Esophagus muscularis mucosa (tissue), 4 donors: ENCODE measurements at regions not wholly inside any gene's neighbourhood (a gene's known extent, or its start where the extent isn't known, plus 50 kb on each side); places are given as distances from the start of the nearest gene placed in this dataset.

Experiments
- DNase-seq: peaks from one replicate; pipeline ENCODE4 v3.0.0-alpha.2; 2017; ENCODE audit errors: extremely low spot score
- H3K27ac ChIP-seq, 4 donors: fragments of 200-600 bp; sonication (generic); replicated peaks in 1 of 4; 1 replicate in 3 of 4; 2 replicates in 1 of 4; pipeline ENCODE4 v1.5.1; 2016 to 2019; ENCODE audit warnings: mild to moderate bottlenecking in 1 of 4
- H3K27me3 ChIP-seq, 4 donors: fragments of 200-600 bp; sonication (generic); one replicate each; pipeline versions ENCODE4 v1.5.1 to v1.6.0; 2016 to 2019
- H3K36me3 ChIP-seq, 4 donors: fragments of 200-600 bp; sonication (generic); one replicate each; pipeline ENCODE4 v1.5.1; 2016 to 2019
- H3K4me1 ChIP-seq, 4 donors: fragments of 200-600 bp; sonication (generic); one replicate each; pipeline ENCODE4 v1.5.1; 2016 to 2019
- H3K4me3 ChIP-seq, 4 donors: fragments of 200-600 bp; sonication (generic); 1 replicate in 2 of 4; 2 replicates in 2 of 4; pipeline ENCODE4 v1.5.1; 2016 to 2019; ENCODE audit warnings: mild to moderate bottlenecking in 4 of 4, moderate library complexity in 1 of 4
- H3K9me3 ChIP-seq, 4 donors: fragments of 200-600 bp; sonication (generic); 1 replicate in 3 of 4; 2 replicates in 1 of 4; pipeline ENCODE4 v1.5.1; 2016 to 2019
- EP300 ChIP-seq: sonication (generic); formaldehyde crosslinking; IDR thresholded peaks from one replicate; pipeline ENCODE4 v1.6.1; 2017; ENCODE audit warnings: antibody characterized with exemption
- POLR2A ChIP-seq: fragments of 450-650 bp; IDR thresholded peaks from one replicate; pipeline ENCODE4 v1.6.1; 2017; ENCODE audit warnings: antibody characterized with exemption, moderate library complexity, mild to moderate bottlenecking, low read depth
- POLR2AphosphoS5 ChIP-seq, 2 donors: sonication (generic); formaldehyde crosslinking; IDR thresholded peaks; one replicate each; pipeline ENCODE4 v1.6.1; 2017; ENCODE audit warnings: antibody characterized with exemption in 2 of 2
- WGBS: methylation state at CpG from one replicate; pipeline ENCODE4 v1.1.5; 2018; 5-methylcytosine and 5-hydroxymethylcytosine counted together
- intact Hi-C: fragments of 100-400 bp; cut with DNase I; formaldehyde crosslinking; loops from one replicate; pipeline ENCODE4 v1.15.1; 2023
- TF ChIP-seq, protein P1 (sequence below), 3 experiments: fragments of 200-600 bp in 2 of 3; fragments of 450-650 bp in 1 of 3; sonication (generic) in 2 of 3; IDR thresholded peaks; one replicate each; pipeline ENCODE4 v1.5.1; 2017 to 2019; ENCODE audit warnings: antibody characterized with exemption in 3 of 3, mild to moderate bottlenecking in 2 of 3, moderate library complexity in 1 of 3

DNA sequence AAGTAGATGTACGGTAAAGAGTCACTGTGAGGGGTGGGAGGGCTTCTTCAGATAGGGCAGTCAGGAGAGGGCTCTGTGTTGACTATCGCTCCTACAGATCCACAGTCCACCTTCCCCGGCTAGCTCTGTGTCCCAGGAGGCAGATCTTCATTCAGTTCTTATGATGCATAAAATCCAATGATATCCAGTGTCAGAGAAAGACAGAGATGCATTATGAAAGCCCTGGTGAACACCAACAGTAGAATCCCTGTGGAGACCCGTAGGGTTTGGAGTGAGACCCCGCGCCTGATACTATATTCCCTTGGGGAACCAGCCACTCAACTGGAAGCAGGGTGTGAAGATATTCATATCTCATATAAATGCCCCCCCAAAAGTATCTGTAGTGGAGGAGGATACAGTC lies 119.8 kb upstream of the SLCO3A1 start:
- Histone ChIP-seq H3K36me3 (no peaks in the 10 kb centered on the region), H3K4me1 (no peaks in the 10 kb centered on the region), H3K27ac (no peak overlapping the region), H3K9me3 (no peaks in the 10 kb centered on the region), H3K4me3 (no peak overlapping the region), H3K27me3 (peaks cover 0 to 39% (median 0%) of the 10 kb centered on the region in 4 donors)
- TF ChIP-seq, protein P1, sequence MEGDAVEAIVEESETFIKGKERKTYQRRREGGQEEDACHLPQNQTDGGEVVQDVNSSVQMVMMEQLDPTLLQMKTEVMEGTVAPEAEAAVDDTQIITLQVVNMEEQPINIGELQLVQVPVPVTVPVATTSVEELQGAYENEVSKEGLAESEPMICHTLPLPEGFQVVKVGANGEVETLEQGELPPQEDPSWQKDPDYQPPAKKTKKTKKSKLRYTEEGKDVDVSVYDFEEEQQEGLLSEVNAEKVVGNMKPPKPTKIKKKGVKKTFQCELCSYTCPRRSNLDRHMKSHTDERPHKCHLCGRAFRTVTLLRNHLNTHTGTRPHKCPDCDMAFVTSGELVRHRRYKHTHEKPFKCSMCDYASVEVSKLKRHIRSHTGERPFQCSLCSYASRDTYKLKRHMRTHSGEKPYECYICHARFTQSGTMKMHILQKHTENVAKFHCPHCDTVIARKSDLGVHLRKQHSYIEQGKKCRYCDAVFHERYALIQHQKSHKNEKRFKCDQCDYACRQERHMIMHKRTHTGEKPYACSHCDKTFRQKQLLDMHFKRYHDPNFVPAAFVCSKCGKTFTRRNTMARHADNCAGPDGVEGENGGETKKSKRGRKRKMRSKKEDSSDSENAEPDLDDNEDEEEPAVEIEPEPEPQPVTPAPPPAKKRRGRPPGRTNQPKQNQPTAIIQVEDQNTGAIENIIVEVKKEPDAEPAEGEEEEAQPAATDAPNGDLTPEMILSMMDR (IDR thresholded peaks at IDR 0.05): no peak
- TF ChIP-seq POLR2A (no peak), POLR2AphosphoS5 (IDR thresholded peaks at IDR 0.05) (no peak), EP300 (no peak)
- intact Hi-C loops: no loop called here
- DNase-seq: no peak
- 96% methylated on average over 6 of the region's 6 CpGs for WGBS

DNA sequence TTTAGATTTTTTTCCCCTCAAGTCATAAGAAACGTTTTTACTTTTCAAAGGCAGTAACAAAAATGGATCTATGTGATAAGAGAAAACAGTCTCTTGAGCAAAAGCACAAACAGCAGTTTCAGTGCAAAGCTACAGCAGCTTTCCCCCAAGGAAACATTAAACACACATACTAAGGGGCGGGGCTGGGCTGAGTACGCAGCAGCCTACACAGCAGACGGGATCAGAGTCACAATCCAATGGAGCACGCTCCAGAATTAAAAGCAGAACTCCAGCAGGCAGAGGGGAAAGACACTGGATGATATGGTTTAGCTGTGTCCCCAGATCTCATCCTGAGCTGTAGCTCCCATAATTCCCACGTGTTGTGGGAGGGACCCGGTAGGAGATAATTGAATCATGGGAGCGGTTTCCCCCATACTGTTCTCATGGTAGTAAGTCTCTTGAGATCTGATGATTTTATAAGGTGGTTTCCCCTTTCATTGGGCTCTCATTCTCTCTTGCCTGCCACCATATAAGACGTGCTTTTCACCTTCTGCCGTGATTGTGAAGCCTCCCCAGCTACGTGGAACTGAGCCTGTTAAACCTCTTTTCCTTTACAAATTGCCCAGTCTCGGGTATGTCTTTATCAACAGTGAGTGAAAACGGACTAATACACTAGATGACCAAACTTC lies 116.2 kb upstream of the SLCO3A1 start:
- 71% methylated on average over 13 of the region's 13 CpGs for WGBS
- H3K27ac ChIP-seq: no peak overlapping the region
- H3K9me3 ChIP-seq: no peaks in the 10 kb centered on the region
- no peaks in the 10 kb centered on the region for H3K36me3 ChIP-seq
- peaks cover 0 to 31% (median 0%) of the 10 kb centered on the region in 4 donors for H3K27me3 ChIP-seq
- intact Hi-C loops: no loop called here
- no peak overlapping the region for H3K4me3 ChIP-seq
- peak; percentile 79 for DNase-seq
- H3K4me1 ChIP-seq: no peaks in the 10 kb centered on the region
- no peak for TF ChIP-seq POLR2A
- TF ChIP-seq POLR2AphosphoS5 (IDR thresholded peaks at IDR 0.05): no peak
- TF ChIP-seq EP300: no peak
- TF ChIP-seq, protein P1 (IDR thresholded peaks at IDR 0.05): no peak

DNA sequence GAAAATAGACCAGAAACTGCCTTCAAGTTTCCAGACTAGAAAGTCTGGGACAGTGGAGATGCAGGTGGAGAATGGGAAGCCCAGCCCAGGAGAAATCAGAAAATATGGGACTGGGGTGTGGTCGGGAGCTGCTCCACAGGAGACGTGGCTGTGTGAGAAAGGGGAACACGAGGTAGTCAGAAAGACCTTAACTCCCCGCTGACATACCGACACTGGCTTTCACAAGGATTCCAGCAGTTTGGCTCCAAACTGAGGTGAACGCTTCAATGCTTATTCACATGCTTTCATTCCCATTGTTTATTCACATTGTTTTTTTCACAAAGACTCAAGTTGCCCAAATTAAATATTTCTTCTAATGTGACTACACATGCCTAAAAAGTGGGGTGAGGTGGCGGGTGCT lies 111.5 kb upstream of the SLCO3A1 start:
- H3K4me3 ChIP-seq: no peak overlapping the region
- no peak overlapping the region for H3K27ac ChIP-seq
- DNase-seq: peak; percentile 64
- H3K27me3 ChIP-seq: peaks cover 0 to 13% (median 0%) of the 10 kb centered on the region in 4 donors
- TF ChIP-seq EP300 (no peak), POLR2A (no peak), POLR2AphosphoS5 (IDR thresholded peaks at IDR 0.05) (no peak)
- TF ChIP-seq, protein P1 (IDR thresholded peaks at IDR 0.05): no peak
- no peaks in the 10 kb centered on the region for H3K4me1 ChIP-seq
- 76% methylated on average over 7 of the region's 7 CpGs for WGBS
- H3K9me3 ChIP-seq: no peaks in the 10 kb centered on the region
- H3K36me3 ChIP-seq: no peaks in the 10 kb centered on the region
- intact Hi-C loops: no loop called here

GRCh38 chr15:91751611-91752010 lies 101.9 kb upstream of the SLCO3A1 start:
- intact Hi-C loops: no loop called here
- Histone ChIP-seq H3K4me3 (no peak overlapping the region), H3K27me3 (no peaks in the 10 kb centered on the region), H3K9me3 (no peaks in the 10 kb centered on the region), H3K36me3 (no peaks in the 10 kb centered on the region), H3K4me1 (no peaks in the 10 kb centered on the region), H3K27ac (no peak overlapping the region)
- no peak for DNase-seq
- WGBS: 70% methylated on average over 2 of the region's 2 CpGs
- no peak for TF ChIP-seq EP300
- no peak for TF ChIP-seq POLR2AphosphoS5 (IDR thresholded peaks at IDR 0.05)
- TF ChIP-seq, protein P1 (IDR thresholded peaks at IDR 0.05): no peak
- TF ChIP-seq POLR2A: no peak
